ENCODE measurements at regions not wholly inside any gene's neighbourhood (a gene's known extent, or its start where the extent isn't known, plus 50 kb on each side); places are given as distances from the start of the nearest gene placed in this dataset.

- no peaks in the 10 kb centered on the region for H3K27me3 Mint-ChIP-seq
- no peaks in the 10 kb centered on the region for H3K9me3 Mint-ChIP-seq
- no peak overlapping the region for H3K27ac Mint-ChIP-seq
- no peaks in the 10 kb centered on the region for H3K36me3 Mint-ChIP-seq (ENCODE audit: low read depth)
- no peaks in the 10 kb centered on the region for H3K4me1 Mint-ChIP-seq (ENCODE audit: low read depth)
- Histone ChIP-seq H3K4me1 (ENCODE audit: insufficient read depth, low read length) (no peaks in the 10 kb centered on the region), H3K27me3 (ENCODE audit: control insufficient read depth in 1 of 2, insufficient read depth in 2 of 2, low read length in 2 of 2) (no peaks in the 10 kb centered on the region), H3K9me3 (ENCODE audit: control insufficient read depth in 1 of 2, insufficient read depth in 1 of 2, low read length in 2 of 2) (no peaks in the 10 kb centered on the region), H3K27ac (ENCODE audit: low read depth in 1 of 2, low read length in 2 of 2) (no peak overlapping the region), H3K36me3 (ENCODE audit: insufficient read depth, low read length) (no peaks in the 10 kb centered on the region), H3K4me3 (ENCODE audit: low read length) (no peak overlapping the region)
- no peak for TF ChIP-seq CTCF (IDR thresholded peaks at IDR 0.05)
- no peak overlapping the region for H3K4me3 Mint-ChIP-seq
- POLR2A ChIA-PET, result no interaction called here
- DNase-seq, result no peak
- CTCF ChIA-PET, result no interaction called here
- intact Hi-C loops (cut with DNase I, micrococcal nuclease), result no loop called here
- ATAC-seq (ENCODE audit: poor library complexity), result no peak
These were observed 205.5 kb downstream of the PRR32 start for GRCh38 chrX:127025013-127025412.

- POLR2A ChIA-PET, result no interaction called here
- Mint-ChIP-seq H3K4me1 (ENCODE audit: low read depth) (no peaks in the 10 kb centered on the region), H3K27ac (no peak overlapping the region), H3K27me3 (no peaks in the 10 kb centered on the region), H3K36me3 (ENCODE audit: low read depth) (no peaks in the 10 kb centered on the region), H3K9me3 (no peaks in the 10 kb centered on the region), H3K4me3 (no peak overlapping the region)
- no peak overlapping the region for H3K27ac ChIP-seq (ENCODE audit: low read depth in 1 of 2, low read length in 2 of 2)
- H3K4me1 ChIP-seq (ENCODE audit: insufficient read depth, low read length), result no peaks in the 10 kb centered on the region
- ATAC-seq (ENCODE audit: poor library complexity) (no peak), DNase-seq (no peak)
- H3K4me3 ChIP-seq (ENCODE audit: low read length), result no peak overlapping the region
- no peak for TF ChIP-seq CTCF (IDR thresholded peaks at IDR 0.05)
- H3K9me3 ChIP-seq (ENCODE audit: control insufficient read depth in 1 of 2, insufficient read depth in 1 of 2, low read length in 2 of 2), result no peaks in the 10 kb centered on the region
- CTCF ChIA-PET, result no interaction called here
- no peaks in the 10 kb centered on the region for H3K27me3 ChIP-seq (ENCODE audit: control insufficient read depth in 1 of 2, insufficient read depth in 2 of 2, low read length in 2 of 2)
- H3K36me3 ChIP-seq (ENCODE audit: insufficient read depth, low read length), result no peaks in the 10 kb centered on the region
- intact Hi-C loops (cut with DNase I, micrococcal nuclease), result no loop called here
These were observed 210.7 kb downstream of the PRR32 start for GRCh38 chrX:127030016-127030748.

- CTCF ChIA-PET, result no interaction called here
- no peak for TF ChIP-seq CTCF (IDR thresholded peaks at IDR 0.05)
- no peaks in the 10 kb centered on the region for H3K36me3 ChIP-seq (ENCODE audit: insufficient read depth, low read length)
- Mint-ChIP-seq H3K27me3 (no peaks in the 10 kb centered on the region), H3K4me1 (ENCODE audit: low read depth) (no peaks in the 10 kb centered on the region), H3K4me3 (no peak overlapping the region), H3K36me3 (ENCODE audit: low read depth) (no peaks in the 10 kb centered on the region), H3K9me3 (no peaks in the 10 kb centered on the region), H3K27ac (no peak overlapping the region)
- intact Hi-C loops (cut with DNase I, micrococcal nuclease), result no loop called here
- H3K27me3 ChIP-seq (ENCODE audit: control insufficient read depth in 1 of 2, insufficient read depth in 2 of 2, low read length in 2 of 2), result no peaks in the 10 kb centered on the region
- H3K4me1 ChIP-seq (ENCODE audit: insufficient read depth, low read length), result no peaks in the 10 kb centered on the region
- POLR2A ChIA-PET, result no interaction called here
- no peak overlapping the region for H3K4me3 ChIP-seq (ENCODE audit: low read length)
- H3K9me3 ChIP-seq (ENCODE audit: control insufficient read depth in 1 of 2, insufficient read depth in 1 of 2, low read length in 2 of 2), result no peaks in the 10 kb centered on the region
- DNase-seq (no peak), ATAC-seq (ENCODE audit: poor library complexity) (no peak)
- no peak overlapping the region for H3K27ac ChIP-seq (ENCODE audit: low read depth in 1 of 2, low read length in 2 of 2)
These were observed 217.6 kb downstream of the PRR32 start for GRCh38 chrX:127037159-127037558.
